ENCODE measurements at regions not wholly inside any gene's neighbourhood (a gene's known extent, or its start where the extent isn't known, plus 50 kb on each side); places are given as distances from the start of the nearest gene placed in this dataset.

- no peak overlapping the region for H3K4ac ChIP-seq (ENCODE audit: low read depth, low read length)
- no peak overlapping the region for H3K14ac ChIP-seq (ENCODE audit: insufficient read depth, low read length)
- H3K18ac ChIP-seq (ENCODE audit: insufficient read length, low read depth, low read length): no peak overlapping the region
- no peak overlapping the region for H3K9ac ChIP-seq (ENCODE audit: extremely low read depth, insufficient read length, low read length)
- H3K4me3 Mint-ChIP-seq: no peak overlapping the region
- no peak overlapping the region for H4K8ac ChIP-seq (replicated peaks; ENCODE audit: insufficient read length, low read depth, low read length)
- H4K5ac ChIP-seq (ENCODE audit: insufficient read length, low read depth, low read length): no peak overlapping the region
- no peak overlapping the region for H2BK20ac ChIP-seq (ENCODE audit: low read depth, low read length, poor library complexity, severe bottlenecking)
- no peaks in the 10 kb centered on the region for H3K9me3 ChIP-seq (ENCODE audit: control insufficient read depth, low read depth, low read length)
- H2BK120ac ChIP-seq (ENCODE audit: low read depth, low read length, poor library complexity, severe bottlenecking): no peak overlapping the region
- no peak overlapping the region for H2BK12ac ChIP-seq (ENCODE audit: insufficient read length, low read depth, low read length)
- H3K27ac ChIP-seq (ENCODE audit: insufficient read length, low read depth, low read length): no peak overlapping the region
- no peaks in the 10 kb centered on the region for H3K27me3 ChIP-seq (ENCODE audit: insufficient read depth, low read length)
- H3K4me1 Mint-ChIP-seq: peaks cover 30 to 32% of the 10 kb centered on the region in 2 experiments
- no peaks in the 10 kb centered on the region for H3K79me1 ChIP-seq (ENCODE audit: insufficient read depth, low read depth, low read length, poor library complexity, severe bottlenecking)
- no peaks in the 10 kb centered on the region; a peak in 1 of 7 replicates for H3K36me3 Mint-ChIP-seq (ENCODE audit: insufficient read depth in 1 of 3, low read depth in 3 of 3)
- H3K23ac ChIP-seq (ENCODE audit: insufficient read length, low read depth, low read length): no peak overlapping the region
- H3K56ac ChIP-seq (ENCODE audit: insufficient read length, low read depth, low read length): no peak overlapping the region
- DNase-seq: no peak
- H3K4me1 ChIP-seq (ENCODE audit: insufficient read depth, low read length): 0 out of 2 replicates have a peak, but pooled peaks cover 2% of the 10 kb centered on the region
- WGBS (ENCODE audit: extremely low coverage, insufficient read length, low lambda C conversion rate): no CpG with 5 or more reads among the region's 6 CpGs
- H3T11ph ChIP-seq (ENCODE audit: low read length): no peak overlapping the region
- no peaks in the 10 kb centered on the region for H4K20me1 ChIP-seq (ENCODE audit: control insufficient read depth, insufficient read depth, insufficient read length)
- H3K79me2 ChIP-seq (ENCODE audit: insufficient read depth, low read length): no peaks in the 10 kb centered on the region
- TF ChIP-seq CTCF (conservative IDR thresholded peaks at IDR 0.05): no peak
- no peak overlapping the region for H3K4me2 ChIP-seq (ENCODE audit: insufficient read depth, insufficient read length, low read length)
- H2BK15ac ChIP-seq (ENCODE audit: low read depth, low read length): no peak overlapping the region
- peaks cover 4% of the 10 kb centered on the region; the same call in 1 of the 2 replicates for H3K27me3 Mint-ChIP-seq (ENCODE audit: low read depth)
- no peak overlapping the region for H2AK5ac ChIP-seq (ENCODE audit: insufficient read length, low read length)
- H2AFZ ChIP-seq (ENCODE audit: low read length): no peak overlapping the region
- H3K9me3 Mint-ChIP-seq: no peaks in the 10 kb centered on the region
- H4K91ac ChIP-seq (ENCODE audit: insufficient read length, low read depth, low read length): no peak overlapping the region
- no peak overlapping the region for H3K27ac Mint-ChIP-seq
- no peak overlapping the region for H2BK5ac ChIP-seq (ENCODE audit: insufficient read length, low read length)
- H3K23me2 ChIP-seq (ENCODE audit: insufficient read length, low read depth, low read length, poor library complexity, severe bottlenecking): no peaks in the 10 kb centered on the region
Measured at GRCh38 chr18:49699303-49699702, 114.0 kb downstream of the ACAA2 start.
